GM12878 (cell line): ENCODE measurements at regions not wholly inside any gene's neighbourhood (a gene's known extent, or its start where the extent isn't known, plus 50 kb on each side); places are given as distances from the start of the nearest gene placed in this dataset.

Experiments
- CHD2 ChIP-seq: IDR thresholded peaks from 2 replicates; pipeline ENCODE4 v1.6.1; 2011; ENCODE audit warnings: low read depth, low read length, improper control_type of control experiment, borderline replicate concordance
- GABPA ChIP-seq: IDR thresholded peaks from 2 replicates; pipeline ENCODE4 v1.6.1; 2014; ENCODE audit warnings: antibody characterized with exemption, low read depth, mild to moderate bottlenecking, inconsistent platforms
- IRF5 ChIP-seq: fragments of 450-650 bp; IDR thresholded peaks from 2 replicates; pipeline ENCODE4 v1.6.1; 2017; ENCODE audit warnings: borderline replicate concordance
- MXI1 ChIP-seq: fragments of 150-350 bp; IDR thresholded peaks from 2 replicates; pipeline ENCODE4 v1.6.1; 2011; ENCODE audit warnings: low read depth, mild to moderate bottlenecking, inconsistent platforms, low read length, improper control_type of control experiment
- NFIC ChIP-seq: IDR thresholded peaks from 2 replicates; pipeline ENCODE4 v1.6.1; 2012; ENCODE audit warnings: low read depth, mild to moderate bottlenecking, inconsistent platforms, low read length, moderate library complexity
- NKRF ChIP-seq: fragments of 450-650 bp; conservative IDR thresholded peaks from 2 replicates; pipeline ENCODE4 v1.6.1; 2017; ENCODE audit warnings: mild to moderate bottlenecking, moderate library complexity
- NRF1 ChIP-seq: conservative IDR thresholded peaks from 2 replicates; pipeline ENCODE4 v1.6.1; 2011; ENCODE audit warnings: mild to moderate bottlenecking, low read depth, low read length, improper control_type of control experiment
- SIN3A ChIP-seq: IDR thresholded peaks from 2 replicates; pipeline ENCODE4 v1.6.1; 2012; ENCODE audit warnings: low read depth, low read length, improper control_type of control experiment
- SKIL ChIP-seq: fragments of 450-650 bp; IDR thresholded peaks from 2 replicates; pipeline ENCODE4 v1.6.1; 2017; ENCODE audit warnings: mild to moderate bottlenecking, low read depth, inconsistent platforms; ENCODE audit not compliant: poor library complexity, severe bottlenecking
- SRF ChIP-seq, 2 experiments: IDR thresholded peaks; 2 replicates each; pipeline ENCODE4 v1.6.1; 2011; ENCODE audit warnings: low read depth in 2 of 2, low read length in 2 of 2, mild to moderate bottlenecking in 1 of 2, moderate library complexity in 1 of 2
- SUZ12 ChIP-seq: fragments of 200-600 bp; sonication (generic); IDR thresholded peaks from one replicate; pipeline ENCODE4 v1.6.1; 2018; ENCODE audit warnings: antibody characterized with exemption, mild to moderate bottlenecking; ENCODE audit not compliant: unreplicated experiment
- WRNIP1 ChIP-seq: IDR thresholded peaks from 2 replicates; pipeline ENCODE4 v1.6.1; 2011; ENCODE audit warnings: low read depth, low read length, improper control_type of control experiment, borderline replicate concordance
- ZBTB33 ChIP-seq: fragments of 450-650 bp; IDR thresholded peaks from 2 replicates; pipeline ENCODE4 v1.6.1; 2017; ENCODE audit warnings: mild to moderate bottlenecking
- ZBTB40 ChIP-seq: fragments of 450-650 bp; IDR thresholded peaks from 2 replicates; pipeline ENCODE4 v1.6.1; 2016; ENCODE audit warnings: mild to moderate bottlenecking, moderate library complexity, borderline replicate concordance
- ZZZ3 ChIP-seq: IDR thresholded peaks from 2 replicates; pipeline ENCODE4 v1.6.1; 2011; ENCODE audit warnings: low read depth; ENCODE audit not compliant: control insufficient read depth, insufficient read length

GRCh38 chr4:144316869-144317268, 176.4 kb upstream of the GYPA start (continued):
- TF ChIP-seq SKIL (no peak), NRF1 (no peak), IRF5 (no peak), NFIC (peak; percentile 96), SIN3A (no peak), NKRF (no peak), ZZZ3 (no peak), ZBTB33 (no peak), SRF (IDR thresholded peaks at IDR 0.05; ENCODE audit: low read depth in 2 of 2, low read length in 2 of 2) (no peak), SUZ12 (no peak), CHD2 (no peak), WRNIP1 (no peak), MXI1 (no peak), ZBTB40 (no peak), GABPA (peak; percentile 39; the same call in 1 of the 2 replicates)
